Panc1 (cell line): ENCODE measurements at regions not wholly inside any gene's neighbourhood (a gene's known extent, or its start where the extent isn't known, plus 50 kb on each side); places are given as distances from the start of the nearest gene placed in this dataset.

Source experiments
- ATAC-seq: fragments of 200-7000 bp; cut with Tn5 transposase; 2 replicates; pipeline ENCODE4 v1.9.1; 2020; ENCODE audit warnings: mild to moderate bottlenecking, moderate library complexity
- BruUV-seq: library from RNA; stranded (reverse); fragments of 400-500 nt; replicated peaks from 2 replicates; lab custom pipeline; 2021; lab: Mats Ljungman, UMichigan
- CTCF ChIA-PET: fragments of 300-600 bp; sonication (Branson Sonifier 250); formaldehyde crosslinking; loops from one replicate; lab custom pipeline; 2022; ENCODE audit warnings: antibody characterized with exemption; lab: Charles Lee
- POLR2A ChIA-PET: fragments of 300-600 bp; sonication (Branson Sonifier 250); formaldehyde crosslinking; loops from one replicate; lab custom pipeline; 2022; ENCODE audit warnings: antibody characterized with exemption; lab: Charles Lee
- DNase-seq: peaks from one replicate; pipeline ENCODE4 v3.0.0-alpha.2; 2010; ENCODE audit warnings: low read depth, low spot score
- H3K27ac ChIP-seq: 2 replicates; pipeline ENCODE4 v1.5.1; 2011; ENCODE audit warnings: mild to moderate bottlenecking, low read length, inconsistent platforms
- H3K27me3 ChIP-seq: fragments of 200-500 bp; sonication (Bioruptor generic); 2 replicates; pipeline ENCODE4 v1.6.0; 2014; ENCODE audit warnings: low read length, inconsistent platforms; ENCODE audit not compliant: control insufficient read depth, insufficient read depth
- H3K36me3 ChIP-seq: fragments of 200-500 bp; sonication (Bioruptor generic); 2 replicates; pipeline ENCODE4 v1.5.1; 2014; ENCODE audit warnings: inconsistent platforms, mild to moderate bottlenecking, low read length, moderate library complexity; ENCODE audit not compliant: control insufficient read depth, insufficient read depth
- H3K4me1 ChIP-seq: 2 replicates; pipeline ENCODE4 v1.5.1; 2011; ENCODE audit warnings: inconsistent platforms, mild to moderate bottlenecking, low read length, moderate library complexity; ENCODE audit not compliant: control insufficient read depth, insufficient read depth
- H3K4me3 ChIP-seq, 2 experiments: 2 replicates each; pipeline ENCODE4 v1.5.1; 2011 to 2012; ENCODE audit warnings: low read depth in 2 of 2, low read length in 2 of 2, mild to moderate bottlenecking in 2 of 2, inconsistent platforms in 1 of 2, moderate library complexity in 1 of 2
- H3K9me3 ChIP-seq: fragments of 200-500 bp; sonication (Bioruptor generic); 2 replicates; pipeline ENCODE4 v1.5.1; 2014; ENCODE audit warnings: low read depth, mild to moderate bottlenecking, inconsistent platforms, low read length, moderate library complexity; ENCODE audit not compliant: control insufficient read depth, insufficient read depth
- POLR2AphosphoS5 ChIP-seq: IDR thresholded peaks from 2 replicates; pipeline ENCODE4 v1.6.1; 2012; ENCODE audit warnings: mild to moderate bottlenecking, low read depth, low read length, moderate library complexity
- SIN3A ChIP-seq: IDR thresholded peaks from 2 replicates; pipeline ENCODE4 v1.6.1; 2012; ENCODE audit warnings: low read depth, mild to moderate bottlenecking, low read length, moderate library complexity, borderline replicate concordance; ENCODE audit not compliant: insufficient read depth
- TCF7L2 ChIP-seq: IDR thresholded peaks from 2 replicates; pipeline ENCODE4 v1.6.1; 2011; ENCODE audit warnings: mild to moderate bottlenecking, low read depth, low read length, inconsistent platforms
- in situ Hi-C: cut with HindIII; loops from 2 replicates; pipeline ENCODE4 v1.10.0; 2016; ENCODE audit warnings: low sequenced_read_pairs, low pct_unique_long_range_greater_than_20kb
- intact Hi-C: fragments of 100-400 bp; cut with micrococcal nuclease; formaldehyde crosslinking; loops from one replicate; pipeline ENCODE4 v1.10.0; 2022; ENCODE audit not compliant: unreplicated experiment
- TF ChIP-seq, protein P1 (sequence below), 2 experiments: IDR thresholded peaks; 2 replicates each; pipeline ENCODE4 v1.6.1; 2011 to 2012; ENCODE audit warnings: low read depth in 2 of 2, control low read depth in 1 of 2, low read length in 1 of 2, mild to moderate bottlenecking in 1 of 2, moderate library complexity in 1 of 2; ENCODE audit not compliant: insufficient read depth in 1 of 2
- TF ChIP-seq, protein P2 (sequence below): fragments of 450-650 bp; IDR thresholded peaks from 2 replicates; pipeline ENCODE4 v1.5.1; 2017; ENCODE audit warnings: mild to moderate bottlenecking

DNA sequence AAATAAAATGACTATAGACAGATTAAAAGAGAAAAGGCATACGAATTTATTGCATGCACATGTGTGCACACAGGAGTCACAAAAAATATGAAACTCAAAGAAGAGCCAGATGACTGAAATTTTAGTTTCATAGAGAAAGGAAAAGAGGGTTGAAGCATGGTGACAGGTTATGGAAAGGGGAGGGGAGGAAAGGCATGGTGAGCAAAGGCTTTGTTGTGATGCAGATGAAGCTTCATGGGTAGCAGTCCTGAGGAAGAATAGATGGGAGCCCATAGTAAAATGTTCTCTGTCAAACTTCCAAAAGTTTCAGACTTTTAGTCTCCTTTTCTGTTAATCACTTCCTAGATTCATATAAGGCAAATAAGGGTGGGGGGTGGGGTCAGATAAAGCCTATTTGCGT, 612.7 kb upstream of the ATP2B1 start:
- no peak for ATAC-seq
- CTCF ChIA-PET: no interaction called here
- Histone ChIP-seq H3K4me3 (no peak overlapping the region), H3K9me3 (no peaks in the 10 kb centered on the region), H3K27ac (no peak overlapping the region), H3K27me3 (no peaks in the 10 kb centered on the region), H3K36me3 (no peaks in the 10 kb centered on the region), H3K4me1 (no peaks in the 10 kb centered on the region)
- POLR2A ChIA-PET: no interaction called here
- no peak for TF ChIP-seq POLR2AphosphoS5
- TF ChIP-seq, protein P1, sequence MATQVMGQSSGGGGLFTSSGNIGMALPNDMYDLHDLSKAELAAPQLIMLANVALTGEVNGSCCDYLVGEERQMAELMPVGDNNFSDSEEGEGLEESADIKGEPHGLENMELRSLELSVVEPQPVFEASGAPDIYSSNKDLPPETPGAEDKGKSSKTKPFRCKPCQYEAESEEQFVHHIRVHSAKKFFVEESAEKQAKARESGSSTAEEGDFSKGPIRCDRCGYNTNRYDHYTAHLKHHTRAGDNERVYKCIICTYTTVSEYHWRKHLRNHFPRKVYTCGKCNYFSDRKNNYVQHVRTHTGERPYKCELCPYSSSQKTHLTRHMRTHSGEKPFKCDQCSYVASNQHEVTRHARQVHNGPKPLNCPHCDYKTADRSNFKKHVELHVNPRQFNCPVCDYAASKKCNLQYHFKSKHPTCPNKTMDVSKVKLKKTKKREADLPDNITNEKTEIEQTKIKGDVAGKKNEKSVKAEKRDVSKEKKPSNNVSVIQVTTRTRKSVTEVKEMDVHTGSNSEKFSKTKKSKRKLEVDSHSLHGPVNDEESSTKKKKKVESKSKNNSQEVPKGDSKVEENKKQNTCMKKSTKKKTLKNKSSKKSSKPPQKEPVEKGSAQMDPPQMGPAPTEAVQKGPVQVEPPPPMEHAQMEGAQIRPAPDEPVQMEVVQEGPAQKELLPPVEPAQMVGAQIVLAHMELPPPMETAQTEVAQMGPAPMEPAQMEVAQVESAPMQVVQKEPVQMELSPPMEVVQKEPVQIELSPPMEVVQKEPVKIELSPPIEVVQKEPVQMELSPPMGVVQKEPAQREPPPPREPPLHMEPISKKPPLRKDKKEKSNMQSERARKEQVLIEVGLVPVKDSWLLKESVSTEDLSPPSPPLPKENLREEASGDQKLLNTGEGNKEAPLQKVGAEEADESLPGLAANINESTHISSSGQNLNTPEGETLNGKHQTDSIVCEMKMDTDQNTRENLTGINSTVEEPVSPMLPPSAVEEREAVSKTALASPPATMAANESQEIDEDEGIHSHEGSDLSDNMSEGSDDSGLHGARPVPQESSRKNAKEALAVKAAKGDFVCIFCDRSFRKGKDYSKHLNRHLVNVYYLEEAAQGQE (IDR thresholded peaks at IDR 0.05; ENCODE audit: insufficient read depth in 1 of 2, low read depth in 2 of 2, low read length in 1 of 2): no peak
- TF ChIP-seq TCF7L2: no peak
- intact Hi-C loops (no loop called here), in situ Hi-C loops (no loop called here)
- no TSS peak for BruUV-seq
- DNase-seq: no peak

DNA sequence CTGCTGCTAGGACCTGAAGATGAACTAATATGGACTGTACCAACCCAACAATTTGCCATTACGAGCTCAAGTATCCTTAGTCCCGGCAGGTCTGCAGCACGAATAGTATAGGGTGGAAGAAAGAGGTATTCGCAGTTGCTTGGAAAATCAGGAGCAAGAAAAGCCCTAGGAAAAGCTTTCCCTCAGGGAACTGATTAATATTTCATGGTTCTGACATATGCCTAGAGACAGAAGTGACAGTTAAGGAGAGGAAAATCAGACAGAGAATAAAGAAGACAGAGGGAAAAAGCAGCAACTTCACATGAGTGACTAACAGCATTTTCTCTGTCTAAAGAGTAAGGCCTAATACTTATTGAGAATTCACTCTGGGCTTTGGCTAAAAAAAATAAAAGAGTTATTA, 602.9 kb upstream of the ATP2B1 start:
- ChIA-PET POLR2A (no interaction called here), CTCF (no interaction called here)
- TF ChIP-seq SIN3A (no peak), POLR2AphosphoS5 (no peak), TCF7L2 (no peak)
- TF ChIP-seq, protein P1 (IDR thresholded peaks at IDR 0.05; ENCODE audit: insufficient read depth in 1 of 2, low read depth in 2 of 2, low read length in 1 of 2): no peak
- TF ChIP-seq, protein P2, sequence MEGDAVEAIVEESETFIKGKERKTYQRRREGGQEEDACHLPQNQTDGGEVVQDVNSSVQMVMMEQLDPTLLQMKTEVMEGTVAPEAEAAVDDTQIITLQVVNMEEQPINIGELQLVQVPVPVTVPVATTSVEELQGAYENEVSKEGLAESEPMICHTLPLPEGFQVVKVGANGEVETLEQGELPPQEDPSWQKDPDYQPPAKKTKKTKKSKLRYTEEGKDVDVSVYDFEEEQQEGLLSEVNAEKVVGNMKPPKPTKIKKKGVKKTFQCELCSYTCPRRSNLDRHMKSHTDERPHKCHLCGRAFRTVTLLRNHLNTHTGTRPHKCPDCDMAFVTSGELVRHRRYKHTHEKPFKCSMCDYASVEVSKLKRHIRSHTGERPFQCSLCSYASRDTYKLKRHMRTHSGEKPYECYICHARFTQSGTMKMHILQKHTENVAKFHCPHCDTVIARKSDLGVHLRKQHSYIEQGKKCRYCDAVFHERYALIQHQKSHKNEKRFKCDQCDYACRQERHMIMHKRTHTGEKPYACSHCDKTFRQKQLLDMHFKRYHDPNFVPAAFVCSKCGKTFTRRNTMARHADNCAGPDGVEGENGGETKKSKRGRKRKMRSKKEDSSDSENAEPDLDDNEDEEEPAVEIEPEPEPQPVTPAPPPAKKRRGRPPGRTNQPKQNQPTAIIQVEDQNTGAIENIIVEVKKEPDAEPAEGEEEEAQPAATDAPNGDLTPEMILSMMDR: no peak
- no peak overlapping the region for H3K4me3 ChIP-seq
- no TSS peak for BruUV-seq
- H3K27ac ChIP-seq: no peak overlapping the region
- no peaks in the 10 kb centered on the region for H3K4me1 ChIP-seq
- DNase-seq: no peak
- ATAC-seq: no peak
- intact Hi-C loops (no loop called here), in situ Hi-C loops (no loop called here)
- H3K36me3 ChIP-seq: no peaks in the 10 kb centered on the region
- H3K27me3 ChIP-seq: no peaks in the 10 kb centered on the region
- H3K9me3 ChIP-seq: no peaks in the 10 kb centered on the region
